Right renal pelvis (tissue), 4 donors: ENCODE measurements at regions not wholly inside any gene's neighbourhood (a gene's known extent, or its start where the extent isn't known, plus 50 kb on each side); places are given as distances from the start of the nearest gene placed in this dataset.

Source experiments
- DNase-seq, 4 donors: peaks; one replicate each; pipeline ENCODE4 v3.0.0-alpha.2; 2013; ENCODE audit warnings: low read depth in 4 of 4, low spot score in 3 of 4, missing footprints in 1 of 4

DNA sequence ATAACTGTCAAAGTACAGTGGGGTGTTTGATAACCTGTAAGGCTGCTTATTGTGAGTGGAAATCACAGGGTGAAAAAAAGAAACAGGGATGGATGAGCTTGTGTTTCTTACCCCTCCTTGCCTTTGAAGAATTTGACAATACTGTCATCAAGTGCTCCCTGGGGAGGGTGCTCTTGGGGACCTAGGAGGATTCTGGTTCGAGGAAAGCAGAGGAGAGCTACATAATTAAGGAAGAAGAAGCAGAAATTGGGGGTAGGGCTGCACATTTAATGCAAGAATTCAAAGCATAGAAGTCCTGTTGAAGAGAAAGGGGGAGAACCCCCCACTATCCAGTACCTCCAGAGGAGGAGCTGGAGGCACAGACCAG is 208.1 kb upstream of the PHYHIPL start:
- DNase-seq: no peak

DNA sequence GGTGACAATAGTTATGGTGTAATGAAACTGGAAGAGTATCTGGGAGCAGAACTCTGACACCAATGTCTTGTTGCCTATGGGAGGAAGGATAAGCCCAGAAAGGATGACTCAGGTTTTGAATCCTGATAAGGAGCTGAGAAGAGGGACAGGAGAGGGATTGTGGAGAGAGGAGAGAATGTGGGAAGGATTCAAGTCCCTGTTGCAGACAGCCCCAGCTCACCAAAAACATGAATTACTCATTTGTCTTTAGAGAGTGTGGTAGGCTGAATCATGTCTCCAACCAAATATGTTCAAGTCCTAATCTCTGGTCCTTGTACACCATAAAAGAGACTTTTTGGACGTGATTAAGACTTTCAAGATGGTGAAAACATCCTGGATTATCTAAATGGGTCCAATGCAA is 206.9 kb upstream of the PHYHIPL start:
- DNase-seq: no peak

DNA sequence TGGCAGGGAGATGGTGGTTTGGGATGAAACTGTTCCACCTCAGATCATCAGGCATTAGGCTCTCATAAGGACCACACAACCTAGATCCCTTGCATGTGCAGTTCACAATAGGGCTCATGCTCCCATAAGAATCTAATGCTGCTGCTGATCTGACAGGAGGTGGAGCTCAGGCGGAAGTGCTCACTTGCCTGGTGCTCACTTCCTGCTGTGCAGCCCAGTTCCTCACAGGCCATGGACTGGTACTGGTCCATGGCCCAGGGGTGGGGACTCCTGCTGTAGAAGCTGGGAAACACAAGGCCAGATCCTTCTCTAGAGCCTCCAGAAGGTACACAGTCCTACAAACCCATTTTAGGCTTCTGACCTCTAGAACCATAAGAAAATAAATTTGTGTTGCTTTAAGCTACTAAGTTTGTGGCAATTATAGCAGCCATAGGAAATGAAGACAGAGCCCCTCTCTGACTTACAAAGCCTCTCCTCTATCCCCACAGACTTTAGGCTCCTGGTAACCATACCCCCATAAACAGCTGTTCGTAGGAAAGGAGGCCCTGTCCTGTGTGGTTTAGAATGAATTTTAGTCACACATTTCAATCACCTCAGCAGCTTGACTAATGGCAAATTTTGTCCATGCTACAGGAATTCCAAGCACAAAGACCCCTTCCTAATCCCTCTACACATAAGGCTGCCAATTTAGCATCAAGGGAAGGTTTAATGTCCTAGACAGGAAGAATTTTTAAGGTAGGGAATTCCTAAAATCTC is 206.1 kb upstream of the PHYHIPL start:
- DNase-seq: no peak

DNA sequence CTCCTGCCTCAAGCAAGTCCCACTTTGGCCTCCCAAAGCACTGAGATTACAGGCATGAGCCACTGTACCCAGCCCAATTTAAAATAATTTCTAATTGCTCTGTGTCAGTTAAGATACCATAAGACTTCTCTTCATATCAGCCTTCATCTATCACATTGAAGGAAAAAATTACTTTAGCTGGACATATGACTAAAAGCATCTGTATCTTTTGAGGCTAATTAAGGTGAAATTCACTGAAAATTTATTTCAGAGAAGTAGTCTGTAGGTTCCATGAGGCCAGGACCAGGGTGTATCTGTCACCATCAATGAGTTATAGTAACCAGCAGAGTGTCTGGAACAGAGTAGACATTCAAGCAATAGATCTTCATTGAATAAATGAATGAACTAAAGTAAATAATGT is 205.2 kb upstream of the PHYHIPL start:
- no peak for DNase-seq

DNA sequence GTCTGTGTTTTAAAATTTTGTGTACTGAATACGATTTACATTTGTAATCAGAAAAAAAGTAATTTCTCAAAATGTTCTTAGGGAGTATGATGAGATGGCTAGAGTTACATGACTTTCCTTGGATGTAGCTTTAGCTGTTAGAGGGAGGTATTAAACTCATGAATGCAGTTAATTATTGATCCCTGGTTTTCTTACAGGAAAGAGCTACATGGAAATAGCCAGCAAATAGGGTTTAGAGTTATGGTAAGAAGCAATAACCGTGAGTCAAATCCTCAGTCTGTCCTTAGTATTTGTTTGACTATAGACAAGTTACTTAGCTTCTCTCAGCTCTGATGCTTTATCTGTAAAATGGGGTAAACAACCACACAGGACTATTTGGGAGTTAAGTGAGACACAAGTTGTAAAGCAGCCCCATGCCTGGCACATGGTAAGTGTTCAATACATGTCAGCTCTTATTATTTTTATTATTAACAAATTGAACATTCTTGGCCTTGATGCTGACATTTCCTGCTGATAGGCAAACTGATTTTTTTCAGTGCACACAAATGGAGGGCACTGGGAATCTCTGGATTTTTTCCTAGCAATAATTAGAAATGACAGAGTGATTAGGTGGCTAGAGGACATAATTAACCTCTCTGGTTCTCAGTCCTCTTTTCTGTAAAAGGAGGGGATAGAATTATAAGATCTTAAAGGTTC is 204.5 kb upstream of the PHYHIPL start:
- no peak for DNase-seq

DNA sequence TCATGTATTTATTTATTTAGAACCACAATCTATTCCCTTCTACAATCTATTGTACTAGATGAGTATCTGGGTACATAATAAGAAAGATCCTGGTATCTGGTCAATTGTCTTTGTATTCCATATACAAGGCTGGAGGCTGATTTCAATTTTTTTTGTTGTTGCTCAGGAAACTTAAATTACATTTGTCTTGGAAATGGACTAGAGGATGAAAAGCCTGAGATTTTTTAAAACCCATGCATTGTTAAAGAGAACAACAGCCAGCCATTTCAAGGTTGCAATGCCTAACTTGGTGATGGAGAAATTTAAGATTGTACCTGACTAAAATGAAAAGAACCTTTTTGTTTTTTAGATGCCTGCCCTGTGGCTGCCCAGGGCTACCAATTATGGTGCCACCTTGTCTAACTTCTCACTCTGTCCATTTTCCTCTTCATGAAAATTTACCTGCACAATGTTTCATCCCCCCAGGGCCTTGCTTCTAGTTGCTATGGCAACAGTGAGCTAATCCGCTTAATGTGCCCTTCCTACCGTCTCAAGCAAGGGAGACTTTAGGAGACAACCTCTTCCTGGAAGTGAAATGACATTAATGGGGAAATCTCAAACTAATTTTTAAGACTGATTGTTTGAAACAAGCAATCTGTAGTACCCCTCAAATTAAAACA is 203.7 kb upstream of the PHYHIPL start:
- no peak for DNase-seq

DNA sequence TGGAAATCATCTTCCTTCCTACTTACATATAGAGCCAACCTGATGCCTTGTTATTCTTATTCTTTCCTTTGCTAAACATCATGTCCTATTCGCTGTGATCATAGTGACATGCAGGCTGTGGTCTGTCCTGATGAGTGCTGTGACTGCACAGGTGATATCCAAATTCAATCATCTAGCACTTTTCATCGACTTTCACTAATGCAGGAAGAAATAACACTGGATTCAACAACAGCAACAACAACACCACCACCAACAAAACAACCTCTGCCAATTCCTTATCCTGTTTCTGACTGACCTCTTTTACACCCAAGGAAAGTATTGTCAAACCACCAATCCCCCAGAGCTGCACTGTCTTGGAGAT is 203.2 kb upstream of the PHYHIPL start:
- no peak for DNase-seq

DNA sequence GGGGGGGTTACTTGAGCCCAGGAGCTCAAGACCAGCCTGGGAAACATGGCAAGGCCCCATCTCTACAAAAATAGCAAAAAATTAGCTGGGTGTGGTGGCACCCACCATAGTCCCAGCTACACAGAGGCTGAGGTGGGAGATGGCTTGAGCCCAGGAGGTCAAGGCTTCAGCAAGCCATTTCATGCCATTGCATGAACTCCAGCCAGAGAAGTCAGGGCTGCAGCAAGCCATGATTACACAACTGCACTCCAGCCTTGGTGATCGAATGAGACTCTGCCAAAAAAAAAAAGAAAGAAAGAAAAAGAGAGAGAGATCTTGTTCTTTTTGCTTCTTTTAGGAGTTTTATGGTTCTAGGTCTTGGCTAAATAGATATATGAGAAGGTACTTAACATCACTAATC is 200.2 kb upstream of the PHYHIPL start:
- no peak for DNase-seq

DNA sequence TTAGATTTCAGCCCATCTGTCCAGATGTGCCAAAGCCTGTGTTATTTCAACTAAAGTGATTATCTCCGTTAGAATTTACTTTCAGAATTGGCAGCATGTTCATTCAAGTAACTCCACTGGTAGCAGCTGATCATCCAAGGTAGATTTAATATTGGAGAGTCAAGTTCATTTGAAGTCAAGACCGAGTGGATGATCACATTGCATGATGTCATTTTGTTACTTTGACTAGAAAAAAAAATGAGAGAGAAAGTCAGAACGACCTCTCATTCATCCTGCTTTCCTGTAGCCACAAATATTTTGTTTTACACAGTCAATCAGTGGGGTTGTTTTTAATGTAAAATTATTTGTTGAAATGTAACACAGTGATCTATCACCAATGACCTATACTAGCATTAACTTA is 196.7 kb upstream of the PHYHIPL start:
- DNase-seq: no peak

DNA sequence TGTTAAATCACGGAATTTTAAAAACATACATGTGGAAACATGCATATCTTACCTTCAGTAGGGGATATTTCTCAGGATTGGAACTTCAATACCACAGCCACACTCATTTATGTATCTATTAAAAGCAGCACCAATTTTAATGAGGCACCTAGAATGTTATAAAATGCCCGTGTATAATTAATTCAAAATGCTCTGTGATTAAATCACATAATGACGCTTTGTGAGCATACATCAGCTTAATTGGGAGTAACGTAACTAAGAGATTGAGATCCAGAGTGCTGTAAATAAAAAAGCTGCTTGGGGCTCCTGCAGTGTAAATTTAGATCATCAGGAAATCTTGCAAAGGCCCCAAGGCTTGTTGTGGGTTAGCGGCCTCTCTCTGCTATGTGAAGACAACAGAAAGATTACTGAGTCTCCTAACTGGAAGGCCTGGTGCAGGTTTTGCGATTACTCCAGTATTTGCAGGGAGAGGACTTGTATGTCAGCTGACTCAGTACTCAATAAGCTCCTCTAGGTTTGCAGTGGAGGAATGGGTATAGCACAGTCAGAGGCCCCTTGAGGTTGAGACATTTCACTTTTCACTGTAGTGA is 195.5 kb upstream of the PHYHIPL start:
- DNase-seq: no peak

DNA sequence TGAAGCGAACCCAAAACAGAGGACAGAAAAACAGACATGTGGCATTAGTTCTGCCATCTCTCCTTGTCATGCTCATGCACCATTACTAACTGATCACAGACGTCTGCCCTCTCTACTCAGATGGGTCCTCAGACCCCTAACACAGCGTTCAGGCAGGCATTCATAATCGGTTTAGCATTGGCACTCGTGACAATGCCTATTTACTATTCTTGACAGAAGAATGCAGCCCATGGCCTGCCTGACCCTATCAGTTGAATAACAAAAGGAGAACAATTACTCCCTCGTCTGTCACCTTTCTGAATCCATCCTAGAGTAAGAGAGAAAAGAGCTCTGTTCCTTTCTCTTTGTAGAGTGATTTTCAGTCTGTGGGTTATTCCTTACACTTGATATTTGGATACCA is 194.6 kb upstream of the PHYHIPL start:
- no peak for DNase-seq

DNA sequence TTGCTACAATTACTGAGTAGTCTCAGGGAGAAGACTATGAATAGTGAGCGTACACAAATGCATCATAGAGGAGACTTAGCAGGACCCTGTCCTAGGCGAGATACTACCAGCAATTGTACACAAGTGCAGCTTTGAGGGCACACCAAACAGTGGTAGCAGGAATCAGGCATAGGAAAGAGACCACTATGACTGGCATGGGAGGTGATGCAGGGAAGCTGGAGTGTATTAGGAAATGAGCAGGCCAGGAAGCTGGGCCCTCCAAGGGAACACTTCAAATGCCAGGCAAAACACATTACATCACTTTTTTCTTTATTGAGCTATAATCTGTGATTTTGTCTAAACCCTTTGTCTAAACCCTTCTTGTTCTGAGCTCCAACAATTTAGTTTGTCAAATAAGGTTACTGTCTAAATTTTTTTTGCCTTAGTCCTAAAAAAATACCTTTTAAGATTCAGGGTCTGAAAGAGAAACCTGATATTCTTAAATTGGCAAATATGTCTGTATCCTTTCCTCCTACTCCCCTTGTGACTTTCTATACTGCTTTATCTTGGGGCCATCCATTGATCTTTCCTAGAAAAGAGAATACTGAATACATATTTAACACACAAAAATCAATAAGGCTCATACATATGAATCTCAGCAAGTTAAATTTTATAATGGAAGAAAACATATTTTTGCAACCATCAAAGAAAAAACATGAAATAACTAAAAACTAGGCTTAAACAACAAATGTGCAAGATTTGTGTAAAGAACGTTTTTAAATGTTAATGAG is 193.8 kb upstream of the PHYHIPL start:
- no peak for DNase-seq

DNA sequence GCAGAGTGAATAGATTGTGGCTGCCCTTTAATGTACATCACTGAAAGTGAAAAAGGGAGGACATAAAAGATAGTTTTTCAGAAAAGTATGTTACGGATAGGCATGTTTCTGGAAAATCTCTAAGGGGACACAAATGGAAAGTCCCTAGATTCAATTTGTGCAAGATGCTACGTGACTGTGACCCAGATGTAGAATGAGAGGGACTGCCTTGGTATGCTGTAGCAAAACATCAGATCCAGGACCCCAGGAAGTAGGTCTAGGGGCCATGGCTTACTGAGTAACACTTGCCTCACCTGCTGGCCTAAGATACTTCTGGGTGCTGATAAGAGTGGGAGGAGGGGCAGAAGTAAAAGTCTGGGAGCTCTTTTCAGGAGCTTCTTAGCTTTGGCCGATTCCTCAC is 191.2 kb upstream of the PHYHIPL start:
- DNase-seq: no peak

DNA sequence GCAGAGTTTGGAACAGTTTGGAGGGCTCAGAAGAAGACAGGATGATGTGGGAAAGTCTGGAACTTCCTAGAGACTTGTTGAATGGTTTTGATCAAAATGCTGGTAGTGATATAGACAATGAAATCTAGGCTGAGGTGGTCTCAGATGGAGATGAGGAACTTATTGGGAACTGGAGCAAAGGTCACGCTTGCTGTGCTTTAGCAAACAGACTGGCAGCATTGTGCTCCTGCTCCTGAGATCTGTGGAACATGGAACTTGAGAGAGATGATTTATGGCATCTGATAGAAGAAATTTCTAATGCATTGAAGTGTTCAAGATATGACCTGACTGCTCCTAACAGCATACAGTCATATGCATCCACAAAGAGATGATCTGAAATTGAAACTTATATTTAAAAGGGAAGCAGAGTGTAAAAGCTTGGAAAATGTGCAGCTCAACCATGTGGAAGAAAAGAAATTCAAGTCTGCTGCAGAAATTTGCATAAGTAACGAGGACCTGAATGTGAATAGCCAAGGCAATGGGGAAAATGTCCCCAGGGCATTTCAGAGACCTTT is 186.9 kb upstream of the PHYHIPL start:
- DNase-seq: no peak

DNA sequence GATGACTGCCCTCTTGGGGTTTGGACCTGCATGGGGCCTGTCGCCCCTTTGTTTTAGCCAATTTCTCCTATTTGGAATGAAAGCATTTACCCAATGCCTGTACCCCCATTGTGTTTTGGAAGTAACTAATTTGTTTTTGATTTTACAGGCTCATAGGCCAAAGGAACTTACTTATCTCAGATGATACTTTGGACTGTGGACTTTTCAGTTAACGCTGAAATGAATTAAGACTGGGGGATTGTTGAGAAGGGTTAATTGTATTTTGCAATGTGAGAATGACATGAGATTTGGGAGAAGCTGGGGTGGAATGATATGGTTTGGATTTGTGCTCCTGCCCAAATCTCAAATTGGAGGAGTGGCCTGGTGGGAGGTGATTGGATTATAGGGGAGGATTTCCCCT is 185.8 kb upstream of the PHYHIPL start:
- no peak for DNase-seq

DNA sequence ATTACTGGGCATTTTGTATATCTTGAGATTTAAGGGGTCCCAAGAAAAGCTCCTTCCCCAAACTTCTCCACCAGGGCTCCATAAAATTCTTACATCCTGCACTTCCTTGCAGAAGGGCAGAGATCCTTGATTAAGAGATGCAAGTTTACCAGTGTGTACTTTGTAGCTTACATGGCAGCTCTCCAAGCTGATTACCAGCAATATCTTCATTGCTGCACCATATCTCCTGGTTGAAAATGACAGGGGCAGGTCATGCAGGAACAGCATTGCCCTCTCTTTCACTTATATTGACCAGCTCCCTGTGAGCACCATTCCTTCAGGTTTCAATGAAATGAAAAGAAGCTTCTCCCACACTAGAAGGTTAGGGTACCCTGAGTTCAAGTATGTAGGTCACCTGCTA is 184.6 kb upstream of the PHYHIPL start:
- DNase-seq: no peak

DNA sequence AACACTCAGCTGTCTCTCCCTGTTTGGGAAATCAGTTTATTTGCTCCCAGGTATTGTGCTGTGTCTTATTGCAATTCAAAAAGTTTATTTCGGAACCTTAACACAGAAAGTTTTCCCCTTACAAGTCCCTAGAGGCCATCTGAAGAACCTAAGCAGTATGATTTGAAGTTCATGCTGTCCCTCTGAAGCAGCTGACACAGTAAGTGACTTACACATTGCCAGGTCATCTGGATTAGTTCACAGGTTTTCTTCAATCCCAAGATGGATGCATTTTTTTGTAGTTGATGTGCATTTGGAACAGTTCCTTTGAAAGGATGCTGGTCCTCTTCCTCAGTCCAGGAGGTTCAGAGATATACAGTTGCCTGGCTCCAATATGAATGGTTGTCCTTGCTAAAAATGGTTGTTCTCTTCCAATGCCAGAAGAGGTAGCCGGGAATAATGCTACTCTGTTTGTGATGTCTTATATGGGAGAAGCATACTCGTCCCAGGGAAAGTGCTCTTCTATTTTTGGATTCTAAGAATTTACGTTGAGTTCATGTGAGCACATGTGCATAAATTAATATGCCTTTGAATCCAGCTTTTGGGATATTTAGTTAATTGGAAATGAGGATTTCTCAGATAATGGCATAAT is 183.5 kb upstream of the PHYHIPL start:
- DNase-seq: no peak

DNA sequence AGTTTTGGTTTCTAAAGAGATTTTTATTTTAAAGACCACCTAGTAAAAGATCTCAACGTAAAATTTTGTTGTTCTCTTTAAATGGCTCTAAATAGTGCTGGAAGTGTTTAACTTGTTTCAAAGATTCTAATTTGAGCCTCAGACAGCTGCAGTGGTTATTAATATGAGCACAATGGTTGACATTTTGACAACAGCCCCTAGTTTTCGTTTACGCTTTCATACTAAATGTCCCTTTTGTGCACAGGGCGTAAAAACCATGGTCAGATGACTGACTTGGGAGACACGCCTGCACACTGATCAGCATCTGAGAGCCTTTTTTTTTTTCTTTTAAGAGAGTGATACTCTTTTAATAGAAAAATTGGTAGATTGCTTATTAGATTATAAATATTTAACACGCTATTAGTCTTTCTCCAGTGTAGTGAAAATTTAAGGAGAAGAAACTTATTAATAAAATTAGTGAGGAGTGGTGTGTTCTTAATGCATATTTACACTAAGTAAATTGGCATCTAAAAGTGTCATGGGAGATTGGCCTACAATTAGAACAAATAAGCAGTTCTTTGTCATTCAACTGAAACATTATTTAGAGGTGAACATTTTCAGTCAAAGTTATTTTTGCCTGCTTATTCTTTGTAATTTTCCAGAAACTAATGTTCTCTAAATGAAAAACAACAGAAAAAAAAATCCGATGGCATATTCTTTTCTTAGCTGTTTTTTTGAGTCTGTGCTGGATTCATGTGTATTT is 182.8 kb upstream of the PHYHIPL start:
- no peak for DNase-seq

DNA sequence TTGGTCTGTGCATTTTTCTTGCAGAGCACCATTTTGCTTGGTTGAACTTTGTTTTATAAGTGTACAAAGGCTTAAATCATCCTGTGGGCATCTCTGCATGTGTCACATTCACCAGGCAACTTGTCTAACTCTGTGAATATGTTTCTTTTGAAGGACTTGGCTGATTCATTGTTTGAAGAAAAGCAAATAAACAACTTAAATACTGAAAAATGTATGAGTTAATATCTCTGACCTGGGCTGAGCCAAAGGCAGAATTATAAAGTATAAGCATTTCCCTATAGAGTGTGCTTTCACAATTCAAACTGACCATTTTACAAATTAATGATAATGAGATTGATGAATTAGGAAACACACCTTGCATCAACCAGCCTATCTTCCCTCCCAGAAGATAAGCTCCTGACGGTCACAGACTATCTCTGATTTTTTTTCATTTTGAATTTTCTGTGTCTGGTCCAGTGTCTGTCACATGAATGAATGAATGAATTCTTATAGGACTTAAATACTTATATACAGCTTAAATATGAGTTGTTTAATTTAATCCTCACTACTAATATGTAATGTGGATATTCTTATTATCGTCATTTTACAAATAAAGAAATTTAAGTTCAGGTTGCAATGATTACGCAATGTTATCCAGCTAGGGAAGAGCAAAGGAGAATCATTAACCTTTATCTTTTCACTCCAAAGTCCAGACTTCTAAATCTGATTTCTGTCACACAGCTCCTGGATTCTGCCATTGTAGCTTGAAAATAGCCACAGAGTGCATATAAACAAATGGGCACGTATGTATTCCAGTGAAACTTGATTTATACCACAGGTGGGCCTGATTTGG is 182.0 kb upstream of the PHYHIPL start:
- no peak for DNase-seq
